ENCODE measurements at regions not wholly inside any gene's neighbourhood (a gene's known extent, or its start where the extent isn't known, plus 50 kb on each side); places are given as distances from the start of the nearest gene placed in this dataset.
A peak's percentile ranks its signal among the peaks of the same experiment; 100 is the strongest.

- no peak for TF ChIP-seq ISL1 (CRISPR knock-in tag; IDR thresholded peaks at IDR 0.05)
- TF ChIP-seq TOX (CRISPR knock-in tag; IDR thresholded peaks at IDR 0.05; ENCODE audit: borderline replicate concordance) = no peak
- no peak for TF ChIP-seq BACH2 (CRISPR knock-in tag; IDR thresholded peaks at IDR 0.05; ENCODE audit: borderline replicate concordance)
Observed at GRCh38 chr1:201716742-201717135, 112.2 kb upstream of the IPO9 start.

GRCh38 chr1:201717286-201717685, 111.7 kb upstream of the IPO9 start:
- ATAC-seq = no peak
- TF ChIP-seq BACH2 (CRISPR knock-in tag; IDR thresholded peaks at IDR 0.05; ENCODE audit: borderline replicate concordance) (no peak), OSR1 (CRISPR knock-in tag; IDR thresholded peaks at IDR 0.05) (no peak), ESRRG (CRISPR knock-in tag; IDR thresholded peaks at IDR 0.05) (no peak), CREB5 (CRISPR knock-in tag; IDR thresholded peaks at IDR 0.05; ENCODE audit: low read depth) (no peak), CSRNP3 (CRISPR knock-in tag; IDR thresholded peaks at IDR 0.05) (no peak), ISL1 (CRISPR knock-in tag; IDR thresholded peaks at IDR 0.05) (no peak), ZC3H10 (CRISPR knock-in tag; IDR thresholded peaks at IDR 0.05) (no peak), ARNTL (CRISPR knock-in tag; IDR thresholded peaks at IDR 0.05; ENCODE audit: borderline replicate concordance, low read depth) (no peak), PATZ1 (CRISPR knock-in tag; IDR thresholded peaks at IDR 0.05; ENCODE audit: borderline replicate concordance) (no peak), ZFP3 (CRISPR knock-in tag; IDR thresholded peaks at IDR 0.05) (no peak), SNAI2 (CRISPR knock-in tag; IDR thresholded peaks at IDR 0.05) (no peak), ZNF8 (CRISPR knock-in tag; IDR thresholded peaks at IDR 0.05) (no peak), POU6F1 (CRISPR knock-in tag; IDR thresholded peaks at IDR 0.05; ENCODE audit: borderline replicate concordance, low read depth) (no peak), CSDC2 (CRISPR knock-in tag; IDR thresholded peaks at IDR 0.05) (no peak)

More at GRCh38 chr1:201716742-201717135, 112.2 kb upstream of the IPO9 start:
- no peak for ATAC-seq

GRCh38 chr1:201718346-201719202, 110.4 kb upstream of the IPO9 start:
- no peak for TF ChIP-seq ESRRG (CRISPR knock-in tag; IDR thresholded peaks at IDR 0.05)
- no peak for TF ChIP-seq TOX (CRISPR knock-in tag; IDR thresholded peaks at IDR 0.05; ENCODE audit: borderline replicate concordance)
- TF ChIP-seq TCF4 (CRISPR knock-in tag; IDR thresholded peaks at IDR 0.05; ENCODE audit: borderline replicate concordance) = no peak
- TF ChIP-seq ZNF565 (CRISPR knock-in tag; conservative IDR thresholded peaks at IDR 0.05; ENCODE audit: low read depth) = no peak
- no peak for ATAC-seq

- peak; percentile 2; the same call in 1 of the 3 replicates for ATAC-seq
- no peak for TF ChIP-seq ZNF8 (CRISPR knock-in tag; IDR thresholded peaks at IDR 0.05)
- TF ChIP-seq CSRNP3 (CRISPR knock-in tag; IDR thresholded peaks at IDR 0.05) = no peak
Observed at GRCh38 chr1:201719812-201720521, 109.0 kb upstream of the IPO9 start.
